PFSK-1 (cell line): ENCODE measurements at regions not wholly inside any gene's neighbourhood (a gene's known extent, or its start where the extent isn't known, plus 50 kb on each side); places are given as distances from the start of the nearest gene placed in this dataset.

Experiments
- FOXP2 ChIP-seq: optimal IDR thresholded peaks from 2 replicates; pipeline ENCODE3; 2011; ENCODE audit warnings: borderline replicate concordance, control low read depth, inconsistent platforms; ENCODE audit not compliant: insufficient read depth; ENCODE audit errors: extremely low read length, extremely low read depth
- POLR2AphosphoS5 ChIP-seq: IDR thresholded peaks from 2 replicates; pipeline ENCODE4 v1.6.1; 2012; ENCODE audit warnings: low read depth, mild to moderate bottlenecking, control low read depth, low read length, moderate library complexity
- REST ChIP-seq, 2 experiments: IDR thresholded peaks; 2 replicates each; pipeline versions ENCODE4 v1.6.1 to v1.8.0; 2011 to 2012; ENCODE audit warnings: low read depth in 2 of 2, low read length in 2 of 2, control low read depth in 1 of 2, inconsistent platforms in 1 of 2, mild to moderate bottlenecking in 1 of 2, moderate library complexity in 1 of 2; ENCODE audit not compliant: insufficient read depth in 1 of 2
- SIN3A ChIP-seq: IDR thresholded peaks from 2 replicates; pipeline ENCODE4 v1.6.1; 2012; ENCODE audit warnings: mild to moderate bottlenecking, low read length, moderate library complexity, borderline replicate concordance; ENCODE audit not compliant: insufficient read depth
- TAF1 ChIP-seq: IDR thresholded peaks from 2 replicates; pipeline ENCODE4 v1.6.1; 2012; ENCODE audit warnings: low read length, control low read depth, borderline replicate concordance; ENCODE audit not compliant: insufficient read depth

GRCh38 chr5:163569284-163569683, 63.9 kb downstream of the MAT2B start:
- TF ChIP-seq POLR2AphosphoS5: no peak
- TF ChIP-seq SIN3A: no peak
- no peak for TF ChIP-seq REST (IDR thresholded peaks at IDR 0.05; ENCODE audit: insufficient read depth in 1 of 2, low read depth in 2 of 2, low read length in 2 of 2)
- TF ChIP-seq TAF1: no peak
- no peak for TF ChIP-seq FOXP2

- no peak for TF ChIP-seq TAF1
- no peak for TF ChIP-seq SIN3A
- TF ChIP-seq POLR2AphosphoS5: no peak
- no peak for TF ChIP-seq REST (IDR thresholded peaks at IDR 0.05; ENCODE audit: insufficient read depth in 1 of 2, low read depth in 2 of 2, low read length in 2 of 2)
- TF ChIP-seq FOXP2: no peak
Observed at GRCh38 chr5:163571744-163572143, 66.3 kb downstream of the MAT2B start.

GRCh38 chr5:163574472-163575440, 69.3 kb downstream of the MAT2B start:
- TF ChIP-seq POLR2AphosphoS5: no peak
- no peak for TF ChIP-seq FOXP2
- no peak for TF ChIP-seq SIN3A
- no peak for TF ChIP-seq REST (IDR thresholded peaks at IDR 0.05; ENCODE audit: insufficient read depth in 1 of 2, low read depth in 2 of 2, low read length in 2 of 2)
- no peak for TF ChIP-seq TAF1

- no peak for TF ChIP-seq TAF1
- no peak for TF ChIP-seq POLR2AphosphoS5
- no peak for TF ChIP-seq FOXP2
- no peak for TF ChIP-seq REST (IDR thresholded peaks at IDR 0.05; ENCODE audit: insufficient read depth in 1 of 2, low read depth in 2 of 2, low read length in 2 of 2)
- no peak for TF ChIP-seq SIN3A
Observed at GRCh38 chr5:163578652-163579051, 73.2 kb downstream of the MAT2B start.
